ENCODE measurements at regions not wholly inside any gene's neighbourhood (a gene's known extent, or its start where the extent isn't known, plus 50 kb on each side); places are given as distances from the start of the nearest gene placed in this dataset.

DNA sequence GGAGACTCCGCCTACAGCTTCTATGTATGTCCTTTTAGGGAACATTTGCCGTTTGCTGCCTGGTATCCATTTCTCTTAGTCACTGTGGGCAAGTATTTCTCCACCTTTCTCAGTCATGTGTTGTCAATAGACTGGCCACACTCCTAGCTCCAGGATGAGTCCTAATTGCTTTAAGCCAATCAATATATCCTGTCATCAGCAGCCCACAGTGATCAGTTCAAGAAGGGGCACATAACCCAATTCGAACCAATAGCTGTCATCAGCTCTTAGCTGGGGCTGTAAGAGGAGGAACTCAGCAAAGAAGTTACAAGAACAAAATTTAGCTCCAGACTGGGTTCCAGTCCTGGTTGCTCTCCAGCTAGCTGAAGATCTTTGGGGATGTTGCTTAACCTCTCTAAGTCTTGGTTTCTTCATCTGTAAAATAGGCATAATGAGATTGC, 70.7 kb upstream of the MAN2A1 start (continued):
- TF ChIP-seq ZNF223 (tag by site-specific recombination; IDR thresholded peaks at IDR 0.05) (no peak), ZNF548 (tag by site-specific recombination; IDR thresholded peaks at IDR 0.05) (no peak), ZNF121 (tag by site-specific recombination; IDR thresholded peaks at IDR 0.05) (no peak), TRIM28 (IDR thresholded peaks at IDR 0.05; ENCODE audit: borderline replicate concordance, low read length) (no peak), ZNF266 (tag by site-specific recombination; IDR thresholded peaks at IDR 0.05; ENCODE audit: low read depth) (no peak), ZNF184 (tag by site-specific recombination; IDR thresholded peaks at IDR 0.05) (no peak), YY1 (tag by site-specific recombination; IDR thresholded peaks at IDR 0.05) (no peak)
- TF ChIP-seq, protein P1, sequence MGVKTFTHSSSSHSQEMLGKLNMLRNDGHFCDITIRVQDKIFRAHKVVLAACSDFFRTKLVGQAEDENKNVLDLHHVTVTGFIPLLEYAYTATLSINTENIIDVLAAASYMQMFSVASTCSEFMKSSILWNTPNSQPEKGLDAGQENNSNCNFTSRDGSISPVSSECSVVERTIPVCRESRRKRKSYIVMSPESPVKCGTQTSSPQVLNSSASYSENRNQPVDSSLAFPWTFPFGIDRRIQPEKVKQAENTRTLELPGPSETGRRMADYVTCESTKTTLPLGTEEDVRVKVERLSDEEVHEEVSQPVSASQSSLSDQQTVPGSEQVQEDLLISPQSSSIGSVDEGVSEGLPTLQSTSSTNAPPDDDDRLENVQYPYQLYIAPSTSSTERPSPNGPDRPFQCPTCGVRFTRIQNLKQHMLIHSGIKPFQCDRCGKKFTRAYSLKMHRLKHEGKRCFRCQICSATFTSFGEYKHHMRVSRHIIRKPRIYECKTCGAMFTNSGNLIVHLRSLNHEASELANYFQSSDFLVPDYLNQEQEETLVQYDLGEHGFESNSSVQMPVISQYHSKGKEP (tag by site-specific recombination; IDR thresholded peaks at IDR 0.05) = no peak

DNA sequence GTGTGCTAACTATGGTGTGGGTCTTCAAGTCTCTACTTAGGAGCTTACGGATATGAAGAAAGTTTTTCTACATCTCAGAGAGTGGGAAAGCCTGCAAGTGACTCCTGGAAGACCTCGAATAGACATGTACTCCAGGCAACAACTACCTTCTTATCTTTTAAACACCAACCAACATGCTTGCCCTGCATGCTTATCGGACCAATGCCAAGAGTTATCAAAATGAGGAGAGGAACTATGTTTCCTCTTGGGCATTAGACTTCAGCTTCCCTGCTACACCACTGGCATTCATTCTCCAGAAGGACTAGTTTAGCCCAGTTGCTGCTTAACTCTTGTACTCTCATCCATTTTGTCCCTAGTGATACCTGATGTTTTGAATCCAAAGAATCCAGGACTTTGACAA, 74.7 kb upstream of the MAN2A1 start:
- ChIA-PET POLR2A (no interaction called here), CTCF (no interaction called here)
- TF ChIP-seq ZNF677 (tag by site-specific recombination; IDR thresholded peaks at IDR 0.05) (no peak), RBAK (tag by site-specific recombination; IDR thresholded peaks at IDR 0.05) (no peak), ZFP37 (tag by site-specific recombination; IDR thresholded peaks at IDR 0.05) (no peak), ZNF302 (tag by site-specific recombination; IDR thresholded peaks at IDR 0.05; ENCODE audit: low read depth) (no peak), ZNF555 (tag by site-specific recombination; conservative IDR thresholded peaks at IDR 0.05) (no peak), ZNF521 (tag by site-specific recombination; IDR thresholded peaks at IDR 0.05) (no peak), ZNF169 (tag by site-specific recombination; IDR thresholded peaks at IDR 0.05) (no peak), ZNF416 (tag by site-specific recombination; IDR thresholded peaks at IDR 0.05) (no peak), HOXC10 (CRISPR knock-in tag; IDR thresholded peaks at IDR 0.05) (no peak), ZNF394 (tag by site-specific recombination; IDR thresholded peaks at IDR 0.05; ENCODE audit: borderline replicate concordance) (no peak), ZNF610 (tag by site-specific recombination; IDR thresholded peaks at IDR 0.05; ENCODE audit: borderline replicate concordance) (no peak), ZNF423 (tag by site-specific recombination; IDR thresholded peaks at IDR 0.05) (no peak), ZBTB20 (tag by site-specific recombination; IDR thresholded peaks at IDR 0.05) (no peak), ZNF768 (tag by site-specific recombination; IDR thresholded peaks at IDR 0.05) (no peak), ZBTB1 (tag by site-specific recombination; IDR thresholded peaks at IDR 0.05) (no peak)
- TF ChIP-seq, protein P2, sequence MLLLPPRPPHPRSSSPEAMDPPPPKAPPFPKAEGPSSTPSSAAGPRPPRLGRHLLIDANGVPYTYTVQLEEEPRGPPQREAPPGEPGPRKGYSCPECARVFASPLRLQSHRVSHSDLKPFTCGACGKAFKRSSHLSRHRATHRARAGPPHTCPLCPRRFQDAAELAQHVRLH (tag by site-specific recombination; IDR thresholded peaks at IDR 0.05) = no peak
- TF ChIP-seq, protein P3, sequence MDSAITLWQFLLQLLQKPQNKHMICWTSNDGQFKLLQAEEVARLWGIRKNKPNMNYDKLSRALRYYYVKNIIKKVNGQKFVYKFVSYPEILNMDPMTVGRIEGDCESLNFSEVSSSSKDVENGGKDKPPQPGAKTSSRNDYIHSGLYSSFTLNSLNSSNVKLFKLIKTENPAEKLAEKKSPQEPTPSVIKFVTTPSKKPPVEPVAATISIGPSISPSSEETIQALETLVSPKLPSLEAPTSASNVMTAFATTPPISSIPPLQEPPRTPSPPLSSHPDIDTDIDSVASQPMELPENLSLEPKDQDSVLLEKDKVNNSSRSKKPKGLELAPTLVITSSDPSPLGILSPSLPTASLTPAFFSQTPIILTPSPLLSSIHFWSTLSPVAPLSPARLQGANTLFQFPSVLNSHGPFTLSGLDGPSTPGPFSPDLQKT (IDR thresholded peaks at IDR 0.05; ENCODE audit: borderline replicate concordance, low read depth, low read length) = no peak
- H3K27ac ChIP-seq (ENCODE audit: extremely low read depth, low read depth, low read length) = no peak overlapping the region
- H3K4me3 ChIP-seq (ENCODE audit: low read depth, low read length) = no peak overlapping the region
- H3K4me1 ChIP-seq (ENCODE audit: control insufficient read depth, insufficient read depth, low read length) = no peaks in the 10 kb centered on the region
- H3K36me3 ChIP-seq (ENCODE audit: control insufficient read depth in 2 of 2, insufficient read depth in 1 of 2, low read length in 2 of 2) = no peaks in the 10 kb centered on the region
- no peaks in the 10 kb centered on the region for H3K9me3 ChIP-seq (ENCODE audit: control insufficient read depth, insufficient read depth, low read depth, low read length)
